ENCODE measurements at regions not wholly inside any gene's neighbourhood (a gene's known extent, or its start where the extent isn't known, plus 50 kb on each side); places are given as distances from the start of the nearest gene placed in this dataset.

DNA sequence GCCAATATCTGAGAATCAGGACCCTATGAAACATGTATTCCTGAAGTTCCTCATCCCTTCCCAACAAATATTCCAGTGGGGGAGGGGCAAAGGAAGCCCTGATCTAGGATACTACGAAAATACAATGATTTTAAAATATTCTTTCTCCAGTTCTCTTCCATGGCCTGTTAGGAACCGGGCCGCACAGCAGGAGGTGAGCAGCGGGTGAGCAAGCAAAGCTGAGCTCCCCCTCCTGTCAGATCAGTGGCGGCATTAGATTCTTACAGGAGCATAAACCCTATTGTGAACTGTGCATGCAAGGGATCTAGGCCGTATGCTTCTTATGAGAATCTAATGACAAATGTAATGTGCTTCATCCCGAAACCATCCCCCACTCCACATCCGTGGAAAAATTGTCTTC lies 370.8 kb downstream of the WDR11 start:
- TF ChIP-seq SIN3A (IDR thresholded peaks at IDR 0.05; ENCODE audit: low read depth, low read length) (no peak), CHD4 (IDR thresholded peaks at IDR 0.05) (no peak), CBFB (IDR thresholded peaks at IDR 0.05; ENCODE audit: low read depth) (no peak)
- TF ChIP-seq, protein P1, sequence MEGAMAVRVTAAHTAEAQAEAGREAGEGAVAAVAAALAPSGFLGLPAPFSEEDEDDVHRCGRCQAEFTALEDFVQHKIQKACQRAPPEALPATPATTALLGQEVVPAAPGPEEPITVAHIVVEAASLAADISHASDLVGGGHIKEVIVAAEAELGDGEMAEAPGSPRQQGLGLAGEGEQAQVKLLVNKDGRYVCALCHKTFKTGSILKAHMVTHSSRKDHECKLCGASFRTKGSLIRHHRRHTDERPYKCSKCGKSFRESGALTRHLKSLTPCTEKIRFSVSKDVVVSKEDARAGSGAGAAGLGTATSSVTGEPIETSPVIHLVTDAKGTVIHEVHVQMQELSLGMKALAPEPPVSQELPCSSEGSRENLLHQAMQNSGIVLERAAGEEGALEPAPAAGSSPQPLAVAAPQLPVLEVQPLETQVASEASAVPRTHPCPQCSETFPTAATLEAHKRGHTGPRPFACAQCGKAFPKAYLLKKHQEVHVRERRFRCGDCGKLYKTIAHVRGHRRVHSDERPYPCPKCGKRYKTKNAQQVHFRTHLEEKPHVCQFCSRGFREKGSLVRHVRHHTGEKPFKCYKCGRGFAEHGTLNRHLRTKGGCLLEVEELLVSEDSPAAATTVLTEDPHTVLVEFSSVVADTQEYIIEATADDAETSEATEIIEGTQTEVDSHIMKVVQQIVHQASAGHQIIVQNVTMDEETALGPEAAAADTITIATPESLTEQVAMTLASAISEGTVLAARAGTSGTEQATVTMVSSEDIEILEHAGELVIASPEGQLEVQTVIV (IDR thresholded peaks at IDR 0.05; ENCODE audit: borderline replicate concordance, partially characterized antibody): no peak
- TF ChIP-seq, protein P2, sequence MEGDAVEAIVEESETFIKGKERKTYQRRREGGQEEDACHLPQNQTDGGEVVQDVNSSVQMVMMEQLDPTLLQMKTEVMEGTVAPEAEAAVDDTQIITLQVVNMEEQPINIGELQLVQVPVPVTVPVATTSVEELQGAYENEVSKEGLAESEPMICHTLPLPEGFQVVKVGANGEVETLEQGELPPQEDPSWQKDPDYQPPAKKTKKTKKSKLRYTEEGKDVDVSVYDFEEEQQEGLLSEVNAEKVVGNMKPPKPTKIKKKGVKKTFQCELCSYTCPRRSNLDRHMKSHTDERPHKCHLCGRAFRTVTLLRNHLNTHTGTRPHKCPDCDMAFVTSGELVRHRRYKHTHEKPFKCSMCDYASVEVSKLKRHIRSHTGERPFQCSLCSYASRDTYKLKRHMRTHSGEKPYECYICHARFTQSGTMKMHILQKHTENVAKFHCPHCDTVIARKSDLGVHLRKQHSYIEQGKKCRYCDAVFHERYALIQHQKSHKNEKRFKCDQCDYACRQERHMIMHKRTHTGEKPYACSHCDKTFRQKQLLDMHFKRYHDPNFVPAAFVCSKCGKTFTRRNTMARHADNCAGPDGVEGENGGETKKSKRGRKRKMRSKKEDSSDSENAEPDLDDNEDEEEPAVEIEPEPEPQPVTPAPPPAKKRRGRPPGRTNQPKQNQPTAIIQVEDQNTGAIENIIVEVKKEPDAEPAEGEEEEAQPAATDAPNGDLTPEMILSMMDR (IDR thresholded peaks at IDR 0.05 in 2 of 3, conservative IDR thresholded peaks at IDR 0.05 in 1 of 3; ENCODE audit: control insufficient read depth in 2 of 3, extremely low read depth in 1 of 3, insufficient read depth in 1 of 3, low read depth in 3 of 3, low read length in 3 of 3): no peak

All from GM12878 (cell line).